Activated CD8-positive, alpha-beta memory T cell treated with anti-CD3 and anti-CD28 coated beads for 24 hours (primary cell): ENCODE measurements at regions not wholly inside any gene's neighbourhood (a gene's known extent, or its start where the extent isn't known, plus 50 kb on each side); places are given as distances from the start of the nearest gene placed in this dataset.
A peak's percentile ranks its signal among the peaks of the same experiment; 100 is the strongest.

Experiments
- DNase-seq: peaks from one replicate; pipeline ENCODE4 v3.0.0-alpha.2; 2020

DNA sequence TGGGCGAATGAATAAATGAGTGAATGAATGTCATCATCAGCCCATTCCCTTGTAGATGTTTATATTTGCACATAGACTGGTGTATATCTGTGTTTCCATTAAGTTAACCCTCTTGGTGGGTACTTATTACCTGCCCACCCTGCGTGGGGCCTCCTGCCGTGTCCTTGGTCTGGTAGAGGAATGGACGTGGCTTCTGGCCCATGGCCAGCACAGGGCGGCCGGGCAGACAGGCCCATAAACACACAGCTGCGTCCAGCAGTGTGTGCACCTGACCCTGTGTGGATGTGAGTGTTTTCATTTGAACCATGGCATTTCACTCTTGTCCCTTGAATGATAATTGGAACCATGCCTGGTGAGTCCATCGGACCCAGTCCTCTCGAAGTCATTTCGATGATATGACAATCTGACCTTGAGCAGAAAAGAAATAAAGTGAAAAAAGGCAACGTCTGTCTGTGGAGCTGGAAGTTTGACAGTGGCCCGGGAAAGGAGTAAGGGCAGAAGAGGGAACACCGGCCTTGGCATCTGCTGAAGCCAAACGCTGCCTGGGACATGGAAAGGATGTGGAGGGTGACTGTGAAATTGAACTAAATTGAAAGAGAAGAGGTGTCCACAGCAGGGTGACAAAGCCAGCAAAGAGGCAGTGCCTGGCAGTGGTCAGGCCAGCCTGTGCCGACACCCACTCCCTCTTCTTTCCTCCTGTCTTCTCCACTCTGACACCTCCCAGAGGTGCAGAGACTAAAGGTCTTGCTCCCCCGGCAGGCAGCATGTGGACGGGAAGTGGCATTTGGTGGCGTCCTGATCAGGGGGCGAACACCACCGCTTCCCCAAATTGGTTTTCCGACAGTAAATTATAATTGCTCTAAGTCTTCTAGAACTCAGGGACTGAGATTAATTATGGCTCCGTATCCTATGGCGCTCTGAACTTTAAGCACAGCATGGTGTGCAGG lies 199.0 kb upstream of the ZMIZ1 start:
- peak; percentile 43 for DNase-seq

DNA sequence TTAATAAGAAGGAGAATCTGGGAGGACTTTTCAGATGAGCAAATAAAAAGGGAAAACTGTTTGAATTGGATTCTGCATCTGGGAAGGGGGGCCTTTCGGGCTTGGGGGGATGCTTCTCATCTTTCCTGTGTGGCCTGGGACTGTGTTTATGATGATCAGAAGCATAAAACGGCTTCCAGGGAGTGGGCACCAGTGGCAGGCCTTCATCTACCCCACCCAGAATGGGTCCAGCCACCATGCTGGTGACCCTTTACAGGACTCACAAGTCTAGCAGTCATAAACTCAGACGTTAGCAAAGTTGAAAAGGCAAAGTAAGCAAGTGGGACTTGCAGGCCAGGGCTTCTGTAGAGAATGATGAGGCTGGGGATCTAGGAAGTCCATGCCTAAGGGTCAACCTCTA lies 198.3 kb upstream of the ZMIZ1 start:
- DNase-seq, result no peak

DNA sequence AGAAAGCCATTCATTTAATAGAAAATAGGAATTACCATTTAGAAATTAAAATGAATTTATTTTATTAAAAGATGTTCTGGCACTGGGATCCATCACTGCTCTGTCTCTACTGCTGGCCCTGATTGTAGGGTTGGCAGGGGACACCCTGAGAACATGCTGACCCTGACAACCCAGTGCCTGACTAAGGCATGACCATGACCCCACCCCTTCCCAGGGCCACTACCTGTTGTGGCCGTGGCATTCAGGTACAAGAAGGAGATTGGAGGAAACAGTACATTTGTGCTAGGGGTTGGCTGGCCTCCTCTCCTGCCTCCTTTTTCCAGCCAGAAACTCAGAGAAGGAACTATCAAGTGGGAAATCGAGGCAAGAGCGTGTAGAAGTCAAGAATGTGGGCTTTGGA lies 197.0 kb upstream of the ZMIZ1 start:
- no peak for DNase-seq

DNA sequence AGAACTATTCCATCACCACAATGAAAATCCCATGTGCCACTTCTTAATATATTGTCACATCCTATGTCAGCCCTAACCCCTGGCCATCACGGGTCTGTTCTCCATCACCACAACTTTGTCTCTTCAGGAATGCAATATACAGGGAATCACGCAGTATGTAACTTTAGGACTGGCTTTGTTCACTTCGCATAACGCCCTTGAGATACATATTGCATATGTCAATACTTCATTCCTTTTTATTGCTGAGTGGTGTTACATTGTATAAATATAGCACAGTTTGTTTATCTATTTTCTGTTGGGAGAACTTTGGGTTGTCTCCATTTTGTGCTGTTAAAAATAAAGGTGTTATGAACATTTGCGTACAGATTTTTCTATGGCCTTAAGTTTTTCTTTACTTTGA lies 195.4 kb upstream of the ZMIZ1 start:
- DNase-seq, result no peak

DNA sequence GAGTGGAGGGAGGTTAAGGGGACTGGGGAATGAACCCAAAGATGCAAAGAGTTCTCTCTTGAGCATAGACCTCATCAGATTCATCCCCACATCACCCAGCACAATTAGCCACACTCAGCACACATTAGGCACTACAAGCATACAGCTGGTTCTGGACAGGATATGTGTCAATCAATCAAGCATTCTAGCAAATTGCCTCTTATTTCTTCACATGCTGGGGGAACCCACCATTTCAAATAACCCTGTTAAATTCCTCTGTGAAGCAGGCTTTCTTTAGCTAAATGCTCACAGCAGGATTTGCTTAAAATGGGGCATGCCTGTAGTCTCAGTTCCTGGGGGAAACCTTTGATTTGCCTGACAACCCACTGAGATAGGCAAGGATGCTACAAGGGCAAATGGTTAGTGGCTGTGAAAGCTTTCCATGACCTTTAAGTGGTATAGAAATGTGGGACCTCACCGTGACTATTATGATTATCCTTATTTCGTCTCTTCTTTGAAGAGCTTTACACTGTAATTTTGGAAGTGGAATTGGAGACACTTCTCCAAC lies 193.4 kb upstream of the ZMIZ1 start:
- DNase-seq, result no peak

GRCh38 chr10:78875932-78876331 lies 192.8 kb upstream of the ZMIZ1 start:
- DNase-seq, result no peak

- no peak for DNase-seq
Observed at GRCh38 chr10:78876449-78876848, 192.3 kb upstream of the ZMIZ1 start.

GRCh38 chr10:78879621-78880020 lies 189.1 kb upstream of the ZMIZ1 start:
- no peak for DNase-seq

DNA sequence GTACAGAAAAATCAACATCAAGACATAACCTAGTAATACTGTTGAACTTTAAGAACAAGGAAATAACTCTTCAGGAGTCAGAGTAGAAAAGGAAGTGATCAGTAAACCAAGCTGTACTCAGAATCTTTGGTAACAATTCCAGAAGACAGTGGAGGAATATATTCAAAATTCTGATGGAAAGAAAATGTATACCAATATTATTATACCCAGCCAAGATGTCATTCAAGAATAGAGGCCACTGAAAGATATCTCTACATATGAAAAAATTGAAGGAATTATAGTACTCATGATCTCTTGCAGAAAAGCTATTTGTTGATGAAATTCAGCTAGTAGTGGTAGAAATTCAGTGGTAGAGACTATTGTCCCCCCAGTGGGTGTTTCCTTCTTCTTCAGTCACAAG lies 182.6 kb upstream of the ZMIZ1 start:
- DNase-seq, result no peak

GRCh38 chr10:78889536-78890063 lies 179.2 kb upstream of the ZMIZ1 start:
- no peak for DNase-seq

- DNase-seq, result no peak
Observed at GRCh38 chr10:78890506-78890905, 178.3 kb upstream of the ZMIZ1 start.

GRCh38 chr10:78891741-78892140 lies 177.0 kb upstream of the ZMIZ1 start:
- no peak for DNase-seq

GRCh38 chr10:78892338-78893176 lies 176.2 kb upstream of the ZMIZ1 start:
- peak; percentile 53 for DNase-seq

- no peak for DNase-seq
Observed at GRCh38 chr10:78893217-78893616, 175.5 kb upstream of the ZMIZ1 start.

- DNase-seq, result peak; percentile 47
Observed at GRCh38 chr10:78894089-78894840, 174.5 kb upstream of the ZMIZ1 start.

DNA sequence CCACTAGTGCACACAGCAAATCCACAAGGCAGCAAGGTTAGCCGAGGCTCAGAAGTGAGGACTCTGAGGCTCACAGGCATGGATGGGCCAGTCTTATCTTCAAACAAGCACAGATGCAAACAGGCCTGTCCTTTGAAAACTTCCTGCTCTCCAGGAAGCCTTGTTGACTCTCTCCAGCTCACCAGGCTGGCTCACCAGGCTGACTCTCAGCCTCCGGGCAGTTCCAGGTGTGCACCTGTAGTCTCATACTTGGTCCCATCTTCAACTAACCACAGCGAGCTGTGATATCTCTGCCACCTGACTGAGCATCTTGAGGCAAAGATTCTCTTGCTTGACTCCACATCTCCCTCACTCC lies 173.9 kb upstream of the ZMIZ1 start:
- DNase-seq, result no peak

- peak; percentile 30 for DNase-seq
Observed at GRCh38 chr10:78895469-78895868, 173.3 kb upstream of the ZMIZ1 start.

DNA sequence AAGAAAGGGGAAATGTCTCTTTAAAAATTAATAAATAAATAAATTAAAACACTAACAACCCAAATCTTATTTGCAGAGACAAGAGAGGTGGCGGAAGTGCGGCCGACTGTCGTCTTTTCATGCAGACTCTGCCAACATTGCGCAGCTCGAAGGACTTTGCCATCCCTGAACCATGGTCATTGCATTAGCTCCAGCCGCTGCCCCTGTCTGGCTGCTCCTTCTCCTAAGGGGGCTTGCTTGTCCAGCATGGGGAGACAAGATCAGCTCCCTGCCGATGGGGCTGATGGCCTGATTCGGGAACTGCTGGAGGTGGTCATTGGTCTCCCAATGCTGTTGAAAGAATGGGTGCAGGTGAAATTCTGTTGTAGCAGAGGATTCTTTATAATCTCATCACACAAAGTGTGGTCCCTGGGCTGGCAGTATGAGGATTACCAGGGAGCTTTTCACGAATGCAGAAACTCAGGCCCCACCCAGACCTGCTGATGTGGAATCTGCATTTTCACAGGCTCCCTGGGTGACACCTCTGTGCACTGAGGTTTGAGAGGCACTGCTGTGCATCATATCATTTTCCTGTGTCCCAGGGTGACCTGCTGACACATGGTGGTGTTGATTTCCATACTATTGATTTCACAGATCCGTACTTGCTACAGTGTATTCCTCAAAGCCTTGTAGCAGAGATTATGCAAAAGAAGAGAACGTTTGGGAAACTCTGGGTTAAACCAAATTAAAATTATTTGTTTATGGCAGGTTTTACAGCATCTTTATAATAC lies 172.4 kb upstream of the ZMIZ1 start:
- DNase-seq, result no peak

GRCh38 chr10:78898341-78899097 lies 170.2 kb upstream of the ZMIZ1 start:
- DNase-seq, result no peak

DNA sequence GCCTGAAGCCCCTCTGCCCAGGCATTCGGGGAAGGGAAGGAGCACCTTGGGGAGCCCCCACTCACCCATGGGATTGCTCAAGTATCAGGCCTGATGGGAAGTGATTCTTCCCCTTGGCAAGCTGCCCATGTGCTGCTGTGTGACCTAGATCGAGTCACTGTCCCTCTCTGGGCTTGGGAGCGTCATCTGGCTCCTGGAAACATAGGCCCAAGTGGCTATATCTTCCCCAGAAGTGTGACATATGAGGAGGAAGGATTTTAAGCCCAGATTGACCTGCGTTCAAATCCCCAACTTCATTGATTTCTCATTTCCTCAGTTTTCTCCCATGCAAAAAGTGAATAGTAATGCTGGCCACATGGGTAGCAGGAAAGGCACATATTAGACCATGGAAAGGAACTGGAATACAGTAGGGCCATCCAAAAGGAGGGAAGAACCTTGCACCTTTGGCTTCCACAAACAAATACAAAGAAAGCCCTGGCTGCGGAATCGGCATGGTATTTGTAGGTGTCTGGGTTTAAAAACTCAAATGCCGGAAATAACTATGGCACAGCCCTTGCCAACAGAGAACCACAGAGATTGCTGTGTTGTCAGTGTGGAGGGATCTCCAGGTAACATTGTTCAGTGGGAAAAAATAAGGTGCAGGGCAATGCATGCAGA lies 169.5 kb upstream of the ZMIZ1 start:
- DNase-seq, result no peak
